ENCODE measurements at regions not wholly inside any gene's neighbourhood (a gene's known extent, or its start where the extent isn't known, plus 50 kb on each side); places are given as distances from the start of the nearest gene placed in this dataset.

DNA sequence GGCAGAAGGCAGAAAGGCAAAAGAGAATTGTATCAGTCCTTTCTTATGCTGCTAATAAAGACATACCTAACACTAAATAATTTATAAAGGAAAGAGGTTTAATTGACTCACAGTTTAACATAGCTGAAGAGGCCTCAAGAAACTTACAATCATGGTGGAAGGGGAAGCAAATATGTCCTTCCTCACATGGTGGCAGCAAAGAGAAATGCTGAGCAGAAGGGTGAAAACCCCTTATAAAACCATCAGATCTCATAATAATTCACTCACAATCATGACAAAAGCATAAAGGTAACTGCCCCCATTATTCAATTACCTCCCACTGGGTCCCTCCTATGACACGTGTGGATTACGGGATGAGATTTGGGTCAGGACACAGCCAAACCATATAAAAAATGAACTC is 312.5 kb upstream of the PTGER4 start:
- TF ChIP-seq, protein P1, sequence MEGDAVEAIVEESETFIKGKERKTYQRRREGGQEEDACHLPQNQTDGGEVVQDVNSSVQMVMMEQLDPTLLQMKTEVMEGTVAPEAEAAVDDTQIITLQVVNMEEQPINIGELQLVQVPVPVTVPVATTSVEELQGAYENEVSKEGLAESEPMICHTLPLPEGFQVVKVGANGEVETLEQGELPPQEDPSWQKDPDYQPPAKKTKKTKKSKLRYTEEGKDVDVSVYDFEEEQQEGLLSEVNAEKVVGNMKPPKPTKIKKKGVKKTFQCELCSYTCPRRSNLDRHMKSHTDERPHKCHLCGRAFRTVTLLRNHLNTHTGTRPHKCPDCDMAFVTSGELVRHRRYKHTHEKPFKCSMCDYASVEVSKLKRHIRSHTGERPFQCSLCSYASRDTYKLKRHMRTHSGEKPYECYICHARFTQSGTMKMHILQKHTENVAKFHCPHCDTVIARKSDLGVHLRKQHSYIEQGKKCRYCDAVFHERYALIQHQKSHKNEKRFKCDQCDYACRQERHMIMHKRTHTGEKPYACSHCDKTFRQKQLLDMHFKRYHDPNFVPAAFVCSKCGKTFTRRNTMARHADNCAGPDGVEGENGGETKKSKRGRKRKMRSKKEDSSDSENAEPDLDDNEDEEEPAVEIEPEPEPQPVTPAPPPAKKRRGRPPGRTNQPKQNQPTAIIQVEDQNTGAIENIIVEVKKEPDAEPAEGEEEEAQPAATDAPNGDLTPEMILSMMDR (conservative IDR thresholded peaks at IDR 0.05; ENCODE audit: low read depth, low read length) = peak; percentile 41; the same call in 1 of the 2 replicates
- no peak for TF ChIP-seq EZH2 (IDR thresholded peaks at IDR 0.05; ENCODE audit: low read length, unreplicated experiment)
